ENCODE measurements at regions not wholly inside any gene's neighbourhood (a gene's known extent, or its start where the extent isn't known, plus 50 kb on each side); places are given as distances from the start of the nearest gene placed in this dataset.
"Not testable (repeated sequence)": the region's sequence is repeated elsewhere in the genome, so short reads cannot be mapped to it uniquely, and the experiment has no call there.

GRCh38 chr18:10247021-10247741 is 207.3 kb upstream of the APCDD1 start:
- H3K4me1 Mint-ChIP-seq (ENCODE audit: low read depth in 2 of 2): no peaks in the 10 kb centered on the region
- no peaks in the 10 kb centered on the region for H3K9me3 Mint-ChIP-seq
- H3K27ac Mint-ChIP-seq: no peak overlapping the region
- ATAC-seq (replicated peaks): no peak
- no peak overlapping the region for H3K4me3 Mint-ChIP-seq
- DNase-seq: no peak
- H3K36me3 Mint-ChIP-seq (ENCODE audit: insufficient read depth): no peaks in the 10 kb centered on the region
- H3K27me3 Mint-ChIP-seq: peaks cover 0 to 5% of the 10 kb centered on the region in 2 donors

- ATAC-seq (replicated peaks) (no peak), DNase-seq (no peak)
- H3K4me3 Mint-ChIP-seq: no peak overlapping the region
- H3K27ac Mint-ChIP-seq: no peak overlapping the region
- no peaks in the 10 kb centered on the region for H3K36me3 Mint-ChIP-seq (ENCODE audit: insufficient read depth)
- H3K9me3 Mint-ChIP-seq: no peaks in the 10 kb centered on the region
- H3K4me1 Mint-ChIP-seq (ENCODE audit: low read depth in 2 of 2): no peaks in the 10 kb centered on the region
- H3K27me3 Mint-ChIP-seq: peaks cover 0 to 5% of the 10 kb centered on the region in 2 donors
These were observed 206.7 kb upstream of the APCDD1 start for GRCh38 chr18:10247742-10248082.

DNA sequence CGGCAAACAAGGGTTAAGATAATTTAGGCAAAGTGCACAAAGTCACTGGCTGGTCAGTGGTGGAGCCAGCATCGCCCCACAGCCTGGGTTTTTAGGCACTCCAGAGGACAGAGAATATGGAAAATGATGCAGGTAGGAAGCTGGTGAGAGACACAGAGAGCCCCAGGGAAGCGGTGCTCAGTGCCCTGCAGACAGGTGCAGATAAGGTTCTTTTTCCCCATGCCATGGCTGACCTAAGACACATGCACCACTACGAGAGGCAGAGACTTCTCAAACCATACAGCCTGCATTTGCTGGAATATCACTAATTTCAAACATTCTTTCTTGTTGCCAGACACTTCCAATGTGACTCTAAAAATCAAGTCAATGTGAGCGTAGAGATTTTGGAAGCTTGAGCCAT is 205.7 kb upstream of the APCDD1 start:
- H3K4me3 Mint-ChIP-seq: no peak overlapping the region
- no peaks in the 10 kb centered on the region for H3K36me3 Mint-ChIP-seq (ENCODE audit: insufficient read depth)
- H3K9me3 Mint-ChIP-seq: no peaks in the 10 kb centered on the region
- no peaks in the 10 kb centered on the region for H3K4me1 Mint-ChIP-seq (ENCODE audit: low read depth in 2 of 2)
- DNase-seq (no peak), ATAC-seq (replicated peaks) (no peak)
- H3K27ac Mint-ChIP-seq: no peak overlapping the region
- peaks cover 0 to 5% of the 10 kb centered on the region in 2 donors for H3K27me3 Mint-ChIP-seq

- DNase-seq: no peak
- H3K36me3 Mint-ChIP-seq (ENCODE audit: insufficient read depth): no peaks in the 10 kb centered on the region
- peaks cover 0 to 5% of the 10 kb centered on the region in 2 donors for H3K27me3 Mint-ChIP-seq
- H3K4me1 Mint-ChIP-seq (ENCODE audit: low read depth in 2 of 2): no peaks in the 10 kb centered on the region
- H3K9me3 Mint-ChIP-seq: no peaks in the 10 kb centered on the region
- H3K27ac Mint-ChIP-seq: no peak overlapping the region
- no peak overlapping the region for H3K4me3 Mint-ChIP-seq
- no peak for ATAC-seq (replicated peaks)
These were observed 205.2 kb upstream of the APCDD1 start for GRCh38 chr18:10249270-10249669.

DNA sequence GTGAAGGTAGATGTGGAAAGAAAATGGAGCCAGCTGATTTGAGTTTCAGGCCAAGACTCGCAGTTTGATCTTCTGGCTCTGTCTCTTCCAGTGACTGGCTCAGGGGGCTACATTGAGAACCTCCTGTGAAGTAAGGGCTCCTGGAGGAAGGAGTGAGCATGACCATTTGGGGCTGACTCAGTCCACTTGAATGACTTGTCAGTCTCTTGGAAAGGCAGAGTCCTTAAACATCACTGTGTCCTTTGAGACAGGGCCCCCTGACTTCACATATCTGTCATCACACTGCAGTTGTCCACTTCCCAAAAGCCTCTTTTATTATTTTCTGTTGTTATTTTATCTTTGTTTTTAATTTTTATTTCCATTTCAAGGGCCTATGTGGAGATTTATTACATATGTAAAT is 204.6 kb upstream of the APCDD1 start:
- Mint-ChIP-seq H3K4me1 (ENCODE audit: low read depth in 2 of 2) (no peaks in the 10 kb centered on the region), H3K27me3 (peaks cover 0 to 5% of the 10 kb centered on the region in 2 donors), H3K9me3 (no peaks in the 10 kb centered on the region), H3K27ac (no peak overlapping the region), H3K4me3 (no peak overlapping the region), H3K36me3 (ENCODE audit: insufficient read depth) (no peaks in the 10 kb centered on the region)
- DNase-seq (no peak), ATAC-seq (replicated peaks) (no peak)

- no peaks in the 10 kb centered on the region for H3K36me3 Mint-ChIP-seq (ENCODE audit: insufficient read depth)
- DNase-seq: no peak
- no peak for ATAC-seq (replicated peaks)
- no peaks in the 10 kb centered on the region for H3K4me1 Mint-ChIP-seq (ENCODE audit: low read depth in 2 of 2)
- H3K9me3 Mint-ChIP-seq: peaks cover 0 to 10% of the 10 kb centered on the region in 2 donors
- H3K27ac Mint-ChIP-seq: no peak overlapping the region
- peaks cover 5 to 6% of the 10 kb centered on the region in 2 donors for H3K27me3 Mint-ChIP-seq
- H3K4me3 Mint-ChIP-seq: no peak overlapping the region
These were observed 201.9 kb upstream of the APCDD1 start for GRCh38 chr18:10252494-10252893.

DNA sequence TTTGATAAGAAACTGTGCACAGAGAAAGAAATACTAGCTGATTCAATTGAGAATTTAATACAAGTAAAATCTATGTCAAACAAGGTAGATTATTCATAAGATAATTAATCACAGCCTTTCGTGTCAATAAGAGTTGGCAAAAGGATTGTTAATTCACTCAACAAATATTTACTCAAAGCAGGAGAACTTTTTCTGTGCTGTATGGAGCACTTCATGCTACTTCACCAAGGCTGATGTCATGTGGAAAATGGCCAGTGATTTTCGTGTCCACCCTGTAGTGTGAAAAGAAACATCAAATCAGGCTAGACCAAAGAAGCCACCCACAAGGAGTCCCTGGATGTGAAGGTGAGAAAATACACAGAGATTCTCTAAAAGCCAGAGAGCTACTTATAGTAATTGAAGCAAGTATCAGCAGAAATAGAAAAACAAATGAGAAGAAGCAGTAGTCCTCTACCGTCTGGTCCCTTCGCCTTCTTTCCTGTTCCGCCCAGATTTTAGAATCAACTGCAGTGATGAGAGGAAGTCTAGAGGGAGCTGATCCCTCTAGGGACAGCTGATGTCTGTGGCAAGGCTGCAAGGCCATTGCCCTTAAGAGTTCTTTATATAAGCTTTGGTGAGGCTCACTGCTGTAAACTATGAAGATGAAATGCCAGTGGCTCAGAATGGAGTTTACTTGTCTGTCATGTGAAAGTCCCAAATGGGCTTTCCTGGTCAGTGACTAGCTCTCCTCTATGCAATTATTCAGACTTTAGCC is 201.3 kb upstream of the APCDD1 start:
- Mint-ChIP-seq H3K4me3 (no peak overlapping the region), H3K36me3 (ENCODE audit: insufficient read depth) (no peaks in the 10 kb centered on the region), H3K27ac (no peak overlapping the region), H3K27me3 (peaks cover 0 to 6% of the 10 kb centered on the region in 2 donors), H3K9me3 (peaks cover 0 to 10% of the 10 kb centered on the region in 2 donors), H3K4me1 (ENCODE audit: low read depth in 2 of 2) (no peaks in the 10 kb centered on the region)
- DNase-seq: no peak
- ATAC-seq (replicated peaks): no peak

DNA sequence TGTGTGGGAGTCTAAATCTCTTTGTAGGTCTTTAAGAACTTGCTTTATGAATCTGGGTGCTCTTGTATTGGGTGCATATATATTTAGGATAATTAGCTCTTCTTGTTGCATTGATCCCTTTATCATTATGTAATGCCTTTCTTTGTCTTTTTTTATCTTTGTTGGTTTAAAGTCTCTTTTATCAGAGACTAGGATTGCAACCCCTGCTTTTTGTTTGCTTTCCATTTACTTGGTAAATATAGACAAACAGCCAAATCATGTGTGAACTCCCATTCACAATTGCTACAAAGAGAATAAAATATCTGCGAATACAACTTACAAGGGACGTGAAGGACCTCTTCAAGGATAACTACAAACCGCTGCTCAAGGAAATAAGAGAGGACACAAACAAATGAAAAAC is 198.2 kb upstream of the APCDD1 start:
- not testable (repeated sequence) for H3K36me3 Mint-ChIP-seq (ENCODE audit: insufficient read depth); ATAC-seq (replicated peaks); H3K4me3 Mint-ChIP-seq; DNase-seq; H3K27me3 Mint-ChIP-seq; H3K27ac Mint-ChIP-seq; H3K4me1 Mint-ChIP-seq (ENCODE audit: low read depth in 2 of 2)
- peaks cover 0 to 10% of the 10 kb centered on the region in 2 donors for H3K9me3 Mint-ChIP-seq

DNA sequence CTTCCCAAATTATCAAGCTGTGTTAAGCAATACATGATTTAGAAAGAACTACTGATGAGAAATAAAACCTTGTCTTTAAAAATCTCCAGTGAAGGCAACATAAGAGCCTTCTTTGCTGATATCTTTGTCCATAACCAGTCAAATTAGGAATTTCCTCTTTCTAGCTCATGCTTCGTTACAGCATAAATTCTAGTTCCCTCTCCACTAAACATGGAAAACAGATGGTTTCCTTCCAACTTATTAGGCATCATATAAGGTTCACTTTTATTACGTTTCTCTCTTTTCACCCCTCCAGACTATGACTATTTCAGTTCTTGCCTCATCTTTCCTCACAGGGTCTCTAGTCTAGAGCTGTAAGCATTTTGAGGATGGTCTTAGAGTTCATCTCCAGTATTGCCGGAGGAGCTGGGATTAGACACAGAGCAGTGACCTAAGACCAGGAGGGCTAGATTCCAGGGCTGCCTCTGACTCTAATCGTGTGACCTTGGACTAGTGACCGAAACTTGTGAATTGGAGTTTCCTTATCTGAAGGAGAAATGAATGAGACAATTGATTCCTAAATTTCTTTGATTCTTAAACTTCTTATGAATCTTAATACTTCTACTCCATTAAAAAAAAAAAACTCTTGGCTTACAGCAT is 195.5 kb upstream of the APCDD1 start:
- Mint-ChIP-seq H3K9me3 (peaks cover 0 to 10% of the 10 kb centered on the region in 2 donors), H3K27ac (no peak overlapping the region), H3K27me3 (peaks cover 0 to 6% of the 10 kb centered on the region in 2 donors), H3K36me3 (ENCODE audit: insufficient read depth) (no peaks in the 10 kb centered on the region), H3K4me3 (no peak overlapping the region), H3K4me1 (ENCODE audit: low read depth in 2 of 2) (no peaks in the 10 kb centered on the region)
- no peak for ATAC-seq (replicated peaks)
- no peak for DNase-seq

GRCh38 chr18:10259901-10260300 is 194.5 kb upstream of the APCDD1 start:
- H3K4me1 Mint-ChIP-seq (ENCODE audit: low read depth in 2 of 2): no peaks in the 10 kb centered on the region
- H3K27me3 Mint-ChIP-seq: peaks cover 0 to 6% of the 10 kb centered on the region in 2 donors
- H3K4me3 Mint-ChIP-seq: no peak overlapping the region
- H3K9me3 Mint-ChIP-seq: peaks cover 0 to 10% of the 10 kb centered on the region in 2 donors
- no peaks in the 10 kb centered on the region for H3K36me3 Mint-ChIP-seq (ENCODE audit: insufficient read depth)
- no peak for DNase-seq
- no peak overlapping the region for H3K27ac Mint-ChIP-seq
- no peak for ATAC-seq (replicated peaks)

GRCh38 chr18:10261344-10262276 is 192.8 kb upstream of the APCDD1 start:
- Mint-ChIP-seq H3K36me3 (ENCODE audit: insufficient read depth) (no peaks in the 10 kb centered on the region), H3K9me3 (peaks cover 0 to 8% of the 10 kb centered on the region in 2 donors), H3K27ac (no peak overlapping the region), H3K4me3 (no peak overlapping the region), H3K4me1 (ENCODE audit: low read depth in 2 of 2) (no peaks in the 10 kb centered on the region), H3K27me3 (peaks cover 0 to 6% of the 10 kb centered on the region in 2 donors)
- DNase-seq (no peak), ATAC-seq (replicated peaks) (no peak)

DNA sequence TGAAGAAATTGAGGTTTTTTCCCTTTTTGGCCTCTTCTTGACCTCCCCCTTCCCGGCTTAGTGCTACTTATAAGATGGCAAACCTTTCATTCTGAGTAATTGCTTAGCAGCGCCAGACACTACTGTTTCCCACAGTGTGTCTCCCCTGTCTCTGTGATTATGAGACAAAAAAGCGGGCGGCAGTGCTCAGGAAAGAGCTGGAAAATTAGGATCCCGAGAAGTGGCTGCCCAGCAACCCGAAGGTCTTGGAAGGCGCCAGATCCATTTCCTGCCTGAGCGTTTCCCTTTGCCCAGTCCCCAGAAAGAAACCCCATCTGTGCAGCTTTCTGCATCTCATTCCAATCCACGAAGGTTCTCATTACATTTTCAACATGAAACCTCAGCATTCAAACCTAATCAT is 191.9 kb upstream of the APCDD1 start:
- Mint-ChIP-seq H3K4me3 (no peak overlapping the region), H3K4me1 (ENCODE audit: low read depth in 2 of 2) (no peaks in the 10 kb centered on the region), H3K27me3 (no peaks in the 10 kb centered on the region), H3K27ac (no peak overlapping the region), H3K36me3 (ENCODE audit: insufficient read depth) (no peaks in the 10 kb centered on the region), H3K9me3 (no peaks in the 10 kb centered on the region)
- no peak for DNase-seq
- ATAC-seq (replicated peaks): no peak

DNA sequence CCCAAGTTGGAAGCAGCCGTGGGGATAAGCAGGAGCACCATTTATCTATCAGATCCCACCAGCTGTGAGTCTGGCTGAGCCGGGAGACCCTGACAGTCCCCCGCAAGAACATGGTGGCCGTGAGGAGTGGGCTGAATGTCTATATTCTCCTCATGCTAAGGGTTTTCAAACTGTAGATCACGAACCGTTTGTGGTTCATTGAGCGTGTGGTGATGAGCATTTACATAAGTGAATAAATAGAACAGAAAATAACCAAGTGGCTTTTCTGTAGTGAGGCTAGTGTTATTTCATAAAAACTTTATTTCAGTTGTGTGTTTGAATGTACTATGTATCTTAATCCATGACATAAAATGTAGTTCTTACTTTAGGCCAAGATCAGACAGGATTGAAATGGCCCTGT is 190.2 kb upstream of the APCDD1 start:
- ATAC-seq (replicated peaks): no peak
- H3K27ac Mint-ChIP-seq: no peak overlapping the region

More for the DNA sequence above, 190.2 kb upstream of the APCDD1 start:
- no peaks in the 10 kb centered on the region for H3K9me3 Mint-ChIP-seq
- H3K4me3 Mint-ChIP-seq: no peak overlapping the region
- no peaks in the 10 kb centered on the region for H3K4me1 Mint-ChIP-seq (ENCODE audit: low read depth in 2 of 2)
- DNase-seq: no peak
- H3K36me3 Mint-ChIP-seq (ENCODE audit: insufficient read depth): no peaks in the 10 kb centered on the region
- H3K27me3 Mint-ChIP-seq: no peaks in the 10 kb centered on the region
